GM06990 (cell line): ENCODE measurements at regions not wholly inside any gene's neighbourhood (a gene's known extent, or its start where the extent isn't known, plus 50 kb on each side); places are given as distances from the start of the nearest gene placed in this dataset.

Experiments used
- DNase-seq: peaks from one replicate; pipeline ENCODE4 v3.0.0-alpha.2; 2011; ENCODE audit not compliant: insufficient read length; ENCODE audit errors: extremely low read depth
- H3K27me3 ChIP-seq: replicated peaks from 2 replicates; pipeline ENCODE4 v1.6.0; 2011; ENCODE audit warnings: low read length; ENCODE audit not compliant: control insufficient read depth, insufficient read depth
- H3K36me3 ChIP-seq: 2 replicates; pipeline ENCODE4 v1.5.1; 2011; ENCODE audit warnings: low read length; ENCODE audit not compliant: control insufficient read depth, insufficient read depth
- H3K4me3 ChIP-seq: replicated peaks from 2 replicates; pipeline ENCODE4 v1.5.1; 2011; ENCODE audit warnings: low read depth, mild to moderate bottlenecking, control low read depth, low read length
- CTCF ChIP-seq: IDR thresholded peaks from 2 replicates; pipeline ENCODE4 v1.5.1; 2011; ENCODE audit warnings: low read length, control low read depth, mild to moderate bottlenecking, inconsistent platforms; ENCODE audit not compliant: insufficient read depth, poor library complexity, severe bottlenecking

- DNase-seq: no peak
- Histone ChIP-seq H3K27me3 (no peaks in the 10 kb centered on the region), H3K4me3 (no peak overlapping the region), H3K36me3 (no peaks in the 10 kb centered on the region)
- TF ChIP-seq CTCF: no peak
Measured at GRCh38 chr9:25225938-25226760, 452.1 kb downstream of the TUSC1 start.

- DNase-seq: no peak
- Histone ChIP-seq H3K27me3 (no peaks in the 10 kb centered on the region), H3K4me3 (no peak overlapping the region), H3K36me3 (no peaks in the 10 kb centered on the region)
- TF ChIP-seq CTCF: no peak
Measured at GRCh38 chr9:25224996-25225395, 453.2 kb downstream of the TUSC1 start.

- Histone ChIP-seq H3K4me3 (no peak overlapping the region), H3K36me3 (no peaks in the 10 kb centered on the region), H3K27me3 (no peaks in the 10 kb centered on the region)
- DNase-seq: no peak
- TF ChIP-seq CTCF: no peak
Measured at GRCh38 chr9:25224309-25224708, 453.9 kb downstream of the TUSC1 start.

- Histone ChIP-seq H3K27me3 (no peaks in the 10 kb centered on the region), H3K36me3 (no peaks in the 10 kb centered on the region), H3K4me3 (no peak overlapping the region)
- no peak for DNase-seq
- no peak for TF ChIP-seq CTCF
Measured at GRCh38 chr9:25212361-25212760, 465.9 kb downstream of the TUSC1 start.

- Histone ChIP-seq H3K36me3 (no peaks in the 10 kb centered on the region), H3K4me3 (no peak overlapping the region), H3K27me3 (no peaks in the 10 kb centered on the region)
- DNase-seq: no peak
- TF ChIP-seq CTCF: no peak
Measured at GRCh38 chr9:25207402-25208195, 470.6 kb downstream of the TUSC1 start.
